Glomerular visceral epithelial cell (primary cell): ENCODE measurements at regions not wholly inside any gene's neighbourhood (a gene's known extent, or its start where the extent isn't known, plus 50 kb on each side); places are given as distances from the start of the nearest gene placed in this dataset.

Experiments
- DNase-seq: peaks from one replicate; pipeline ENCODE4 v3.0.0-alpha.2; 2016; ENCODE audit errors: extremely low spot score

DNA sequence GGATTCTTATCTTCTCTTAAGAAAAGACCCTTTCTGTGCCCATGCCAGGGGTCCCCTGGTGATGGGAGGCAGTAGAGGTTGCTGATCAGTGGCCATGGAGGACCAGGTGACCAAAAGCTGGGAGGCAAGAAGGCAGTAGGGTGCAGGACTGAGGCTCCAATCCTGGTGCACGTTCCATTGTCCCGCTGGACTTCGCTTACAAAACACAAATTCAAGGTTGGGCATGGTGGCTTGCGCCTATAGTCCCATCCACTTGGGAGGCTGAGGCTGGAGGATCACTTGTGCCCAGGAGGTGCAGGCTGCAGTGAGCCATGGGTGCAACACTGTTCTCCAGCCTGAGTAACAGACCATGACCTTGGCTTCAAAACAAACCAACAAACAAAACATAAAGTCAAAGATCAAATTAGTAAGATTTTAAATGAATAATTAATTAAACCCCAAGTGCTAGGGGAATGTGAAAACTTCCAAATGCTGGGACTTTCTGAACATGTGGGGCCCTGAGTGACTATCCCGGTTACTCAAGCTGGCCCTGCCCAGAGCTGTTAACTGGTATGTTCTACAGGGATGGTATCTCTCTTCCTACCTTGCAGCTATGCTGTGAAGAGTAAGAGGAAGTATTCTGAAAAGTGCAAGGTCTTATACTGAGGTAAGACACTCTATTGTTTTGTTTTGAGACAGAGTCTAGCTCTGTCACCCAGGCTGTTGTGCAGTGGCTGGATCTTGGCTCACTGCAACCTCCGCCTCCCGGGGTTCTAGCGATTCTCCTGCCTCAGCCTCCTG is 97.6 kb downstream of the LYZL2 start:
- DNase-seq: no peak

DNA sequence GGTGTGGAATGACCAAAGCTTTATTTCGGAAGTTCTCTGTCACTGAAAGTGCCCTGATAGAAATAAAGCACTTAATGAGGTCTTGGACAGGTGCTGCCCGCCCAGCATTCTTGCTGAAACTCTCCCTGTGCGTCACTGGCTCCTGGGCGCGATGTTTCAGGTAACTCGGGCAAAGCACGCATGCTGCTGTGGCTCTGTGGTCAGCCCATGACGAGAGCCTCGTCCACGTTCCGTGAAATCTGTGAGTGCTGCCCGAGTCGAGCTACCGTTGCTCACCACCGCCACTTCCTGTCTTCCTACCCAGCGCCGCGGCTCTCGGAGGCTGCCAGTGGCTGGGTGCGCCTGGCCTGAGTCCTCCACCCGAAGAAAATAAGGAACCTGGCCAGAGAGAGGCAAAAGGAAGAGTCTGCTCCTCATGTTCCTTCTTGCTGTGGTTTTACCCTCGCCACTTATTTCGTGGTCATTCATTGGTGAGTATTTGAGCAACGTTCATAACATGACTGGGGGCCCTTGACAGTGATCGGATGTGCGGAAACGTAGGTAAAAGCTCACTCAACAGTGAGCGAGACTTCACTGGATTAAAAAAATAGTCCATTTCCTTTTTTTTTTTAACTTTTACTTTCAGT is 95.5 kb downstream of the MAP3K8 start:
- DNase-seq: no peak

DNA sequence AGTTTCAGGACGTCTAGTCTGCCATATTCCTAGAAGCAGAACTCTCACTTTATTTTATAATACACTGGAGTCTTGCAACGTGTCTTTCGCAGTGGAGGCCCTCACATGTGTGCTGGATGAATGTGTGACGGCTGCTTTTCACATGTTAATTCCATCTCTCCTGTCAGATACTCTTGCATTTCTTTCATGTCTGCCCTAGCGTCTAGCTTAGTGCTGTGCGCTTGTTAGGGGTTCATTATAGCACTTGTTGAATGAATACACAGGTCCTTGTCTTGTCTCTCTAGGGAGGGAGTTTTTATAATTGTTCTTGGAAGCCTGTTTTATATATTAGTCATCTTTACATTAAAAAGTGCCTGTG is 94.4 kb downstream of the MAP3K8 start:
- no peak for DNase-seq

DNA sequence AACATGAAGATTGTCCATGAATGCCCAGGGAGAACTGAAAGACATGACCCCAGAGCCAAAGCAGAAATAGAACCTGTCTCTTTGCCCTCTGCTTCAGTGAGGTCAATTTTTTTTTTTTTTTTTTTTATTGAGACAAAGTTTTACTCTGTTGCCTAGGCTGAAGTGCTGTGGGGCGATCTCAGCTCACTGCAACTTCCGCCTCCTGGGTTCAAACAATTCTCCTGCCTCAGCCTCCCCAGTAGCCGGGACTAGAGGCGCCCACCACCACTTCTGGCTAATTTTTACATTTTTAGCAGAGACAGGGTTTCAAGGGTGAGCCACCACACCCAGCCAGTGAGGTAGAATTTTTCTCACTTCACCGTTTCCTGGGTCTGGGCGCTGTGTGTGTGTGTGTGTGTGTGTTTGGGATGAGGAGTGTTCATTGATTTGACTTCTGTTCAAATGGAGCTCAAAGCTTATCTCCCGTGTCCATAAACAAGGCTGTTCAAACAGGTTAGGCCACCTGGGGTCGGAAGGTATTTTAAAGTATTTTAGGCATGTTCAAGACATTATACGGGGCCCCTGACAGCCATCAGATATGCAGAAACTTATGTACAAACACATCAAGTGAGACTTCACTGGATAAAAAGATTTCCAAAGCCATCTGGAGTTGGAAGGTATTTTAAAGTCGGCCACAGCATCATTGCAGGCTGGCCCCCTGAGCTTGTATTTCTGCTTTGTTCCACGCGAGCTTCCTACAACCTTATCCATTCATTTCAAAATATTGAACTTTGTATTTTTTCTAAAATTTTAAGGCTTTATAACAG is 93.8 kb downstream of the MAP3K8 start:
- no peak for DNase-seq

GRCh38 chr10:30522661-30523078 is 88.7 kb downstream of the MAP3K8 start:
- DNase-seq: peak; percentile 60

- DNase-seq: no peak
Measured at GRCh38 chr10:30518907-30519306, 84.9 kb downstream of the MAP3K8 start.
